Upper lobe of right lung (tissue), 1 donor: ENCODE measurements at regions not wholly inside any gene's neighbourhood (a gene's known extent, or its start where the extent isn't known, plus 50 kb on each side); places are given as distances from the start of the nearest gene placed in this dataset.

Experiments used
- ATAC-seq: fragments of 200-7000 bp; cut with Tn5 transposase; one replicate; pipeline ENCODE4 v1.9.1; 2020; ENCODE audit warnings: mild to moderate bottlenecking, moderate library complexity
- DNase-seq: peaks from one replicate; pipeline ENCODE4 v3.0.0-alpha.2; 2020
- H3K27ac ChIP-seq: fragments of 200-600 bp; one replicate; pipeline ENCODE4 v1.8.0; 2022
- H3K27me3 ChIP-seq: fragments of 200-600 bp; one replicate; pipeline ENCODE4 v1.8.0; 2022; ENCODE audit warnings: mild to moderate bottlenecking
- H3K36me3 ChIP-seq: fragments of 200-600 bp; one replicate; pipeline ENCODE4 v1.8.0; 2022
- H3K4me1 ChIP-seq: fragments of 200-600 bp; one replicate; pipeline ENCODE4 v1.8.0; 2022
- H3K4me3 ChIP-seq: fragments of 200-600 bp; one replicate; pipeline ENCODE4 v1.8.0; 2022; ENCODE audit warnings: mild to moderate bottlenecking
- H3K9me3 ChIP-seq: fragments of 200-600 bp; one replicate; pipeline ENCODE4 v1.8.0; 2022
- CTCF ChIP-seq: fragments of 200-600 bp; IDR thresholded peaks from one replicate; pipeline ENCODE4 v1.8.0; 2022; ENCODE audit warnings: antibody characterized with exemption
- intact Hi-C: fragments of 100-400 bp; cut with DNase I; formaldehyde crosslinking; loops from one replicate; pipeline ENCODE4 v1.11.0; 2022
- donor health status: DM: no; HTN: yes; CAD: no; lungs with severe emphysema.

DNA sequence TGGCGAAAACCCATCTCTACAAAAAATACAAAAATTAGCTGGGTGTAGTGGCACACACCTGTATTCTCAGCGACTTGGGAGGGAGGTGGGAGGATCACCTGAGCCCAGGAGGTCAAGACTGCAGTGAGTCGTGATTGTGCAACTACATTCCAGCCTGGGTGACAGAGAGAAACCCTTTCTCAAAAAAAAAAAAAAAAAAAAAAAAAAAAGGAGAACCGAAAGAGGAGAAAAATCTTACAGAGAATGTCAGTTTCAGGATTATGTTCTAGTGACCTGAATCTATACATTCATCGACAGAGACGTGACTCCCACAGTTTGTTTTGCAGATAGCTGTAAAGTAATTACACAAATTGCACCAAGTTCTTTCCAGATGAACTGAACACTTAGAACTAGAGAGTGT is 187.8 kb downstream of the FTCDNL1 start:
- no peak overlapping the region for H3K27ac ChIP-seq
- H3K4me3 ChIP-seq, result no peak overlapping the region
- peaks cover 6% of the 10 kb centered on the region for H3K27me3 ChIP-seq
- no peak for TF ChIP-seq CTCF
- DNase-seq (no peak), ATAC-seq (no peak)
- H3K36me3 ChIP-seq, result no peaks in the 10 kb centered on the region
- intact Hi-C loops, result no loop called here
- no peaks in the 10 kb centered on the region for H3K9me3 ChIP-seq
- no peaks in the 10 kb centered on the region for H3K4me1 ChIP-seq

DNA sequence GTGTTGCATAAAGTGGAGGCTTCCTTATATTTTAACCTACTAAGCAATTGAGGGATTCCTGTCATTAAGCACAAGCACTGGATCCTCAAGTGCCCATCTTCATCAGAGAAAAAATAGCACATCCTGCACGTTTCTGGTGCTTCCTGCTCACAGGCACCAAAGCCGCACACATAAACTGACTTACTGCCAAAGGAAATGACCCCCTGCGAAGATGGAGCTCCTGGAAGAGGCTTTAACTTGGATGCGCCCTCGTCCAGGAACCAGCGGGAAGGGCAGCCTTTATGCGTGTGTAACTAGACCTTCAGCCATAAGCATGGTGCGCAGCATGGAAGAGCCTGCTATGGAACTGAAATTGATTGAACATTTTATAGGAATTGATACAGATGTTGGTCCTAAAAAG is 188.7 kb downstream of the FTCDNL1 start:
- Histone ChIP-seq H3K4me3 (no peak overlapping the region), H3K36me3 (no peaks in the 10 kb centered on the region), H3K27me3 (peaks cover 6% of the 10 kb centered on the region), H3K4me1 (no peaks in the 10 kb centered on the region), H3K9me3 (no peaks in the 10 kb centered on the region), H3K27ac (no peak overlapping the region)
- intact Hi-C loops, result no loop called here
- TF ChIP-seq CTCF, result no peak
- no peak for ATAC-seq
- DNase-seq, result no peak

DNA sequence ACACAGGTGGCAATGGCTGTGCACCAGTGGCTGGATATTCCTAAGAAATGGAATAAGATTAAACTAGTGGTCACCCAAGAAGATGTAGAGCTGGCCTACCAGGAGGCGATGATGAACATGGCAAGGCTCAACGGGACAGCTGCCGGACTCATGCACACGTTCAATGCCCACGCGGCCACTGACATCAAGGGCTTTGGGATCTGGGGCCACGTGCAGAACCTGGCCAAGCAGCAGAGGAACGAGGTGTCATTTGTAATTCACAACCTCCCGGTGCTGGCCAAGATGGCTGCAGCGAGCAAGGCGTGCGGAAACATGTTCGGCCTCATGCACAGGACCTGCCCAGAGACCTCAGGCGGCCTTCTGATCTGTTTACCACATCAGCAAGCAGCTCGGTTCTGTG is 190.8 kb downstream of the FTCDNL1 start:
- peaks cover 6% of the 10 kb centered on the region for H3K27me3 ChIP-seq
- H3K27ac ChIP-seq, result no peak overlapping the region
- no peak for TF ChIP-seq CTCF
- intact Hi-C loops, result no loop called here
- ATAC-seq (no peak), DNase-seq (no peak)
- no peaks in the 10 kb centered on the region for H3K9me3 ChIP-seq
- H3K4me3 ChIP-seq, result no peak overlapping the region
- H3K4me1 ChIP-seq, result no peaks in the 10 kb centered on the region
- H3K36me3 ChIP-seq, result no peaks in the 10 kb centered on the region

- no peaks in the 10 kb centered on the region for H3K4me1 ChIP-seq
- no peak for TF ChIP-seq CTCF
- no peak overlapping the region for H3K27ac ChIP-seq
- no peaks in the 10 kb centered on the region for H3K9me3 ChIP-seq
- intact Hi-C loops, result no loop called here
- ATAC-seq (peak; percentile 54), DNase-seq (no peak)
- peaks cover 6% of the 10 kb centered on the region for H3K27me3 ChIP-seq
- H3K4me3 ChIP-seq, result no peak overlapping the region
- H3K36me3 ChIP-seq, result no peaks in the 10 kb centered on the region
These were observed 191.8 kb downstream of the FTCDNL1 start for GRCh38 chr2:199659207-199659606.

- no peak for ATAC-seq
- Histone ChIP-seq H3K4me1 (no peaks in the 10 kb centered on the region), H3K36me3 (no peaks in the 10 kb centered on the region), H3K9me3 (no peaks in the 10 kb centered on the region), H3K4me3 (no peak overlapping the region), H3K27me3 (no peaks in the 10 kb centered on the region), H3K27ac (no peak overlapping the region)
- TF ChIP-seq CTCF, result no peak
- intact Hi-C loops, result no loop called here
- no peak for DNase-seq
These were observed 188.7 kb upstream of the SATB2 start for GRCh38 chr2:199646439-199646838.

GRCh38 chr2:199631129-199631528 is 173.4 kb upstream of the SATB2 start:
- ATAC-seq (peak; percentile 65), DNase-seq (no peak)
- no peaks in the 10 kb centered on the region for H3K9me3 ChIP-seq
- intact Hi-C loops, result no loop called here
- H3K27ac ChIP-seq, result no peak overlapping the region
- no peaks in the 10 kb centered on the region for H3K36me3 ChIP-seq
- H3K4me3 ChIP-seq, result no peak overlapping the region
- peaks cover 10% of the 10 kb centered on the region for H3K27me3 ChIP-seq
- no peaks in the 10 kb centered on the region for H3K4me1 ChIP-seq
- no peak for TF ChIP-seq CTCF
